ENCODE measurements at regions not wholly inside any gene's neighbourhood (a gene's known extent, or its start where the extent isn't known, plus 50 kb on each side); places are given as distances from the start of the nearest gene placed in this dataset.

GRCh38 chr16:86090461-86091170, 191.7 kb downstream of the IRF8 start:
- no peak overlapping the region for H2AFZ ChIP-seq (ENCODE audit: insufficient read depth, low read depth, low read length, poor library complexity, severe bottlenecking)
- no peaks in the 10 kb centered on the region for H3K79me2 ChIP-seq (ENCODE audit: insufficient read depth, low read length)
- no peaks in the 10 kb centered on the region for H3K36me3 ChIP-seq (replicated peaks in 1 of 2; ENCODE audit: control insufficient read depth in 1 of 2, insufficient read depth in 2 of 2, low read length in 2 of 2)
- TF ChIP-seq, protein P1, sequence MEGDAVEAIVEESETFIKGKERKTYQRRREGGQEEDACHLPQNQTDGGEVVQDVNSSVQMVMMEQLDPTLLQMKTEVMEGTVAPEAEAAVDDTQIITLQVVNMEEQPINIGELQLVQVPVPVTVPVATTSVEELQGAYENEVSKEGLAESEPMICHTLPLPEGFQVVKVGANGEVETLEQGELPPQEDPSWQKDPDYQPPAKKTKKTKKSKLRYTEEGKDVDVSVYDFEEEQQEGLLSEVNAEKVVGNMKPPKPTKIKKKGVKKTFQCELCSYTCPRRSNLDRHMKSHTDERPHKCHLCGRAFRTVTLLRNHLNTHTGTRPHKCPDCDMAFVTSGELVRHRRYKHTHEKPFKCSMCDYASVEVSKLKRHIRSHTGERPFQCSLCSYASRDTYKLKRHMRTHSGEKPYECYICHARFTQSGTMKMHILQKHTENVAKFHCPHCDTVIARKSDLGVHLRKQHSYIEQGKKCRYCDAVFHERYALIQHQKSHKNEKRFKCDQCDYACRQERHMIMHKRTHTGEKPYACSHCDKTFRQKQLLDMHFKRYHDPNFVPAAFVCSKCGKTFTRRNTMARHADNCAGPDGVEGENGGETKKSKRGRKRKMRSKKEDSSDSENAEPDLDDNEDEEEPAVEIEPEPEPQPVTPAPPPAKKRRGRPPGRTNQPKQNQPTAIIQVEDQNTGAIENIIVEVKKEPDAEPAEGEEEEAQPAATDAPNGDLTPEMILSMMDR (IDR thresholded peaks at IDR 0.05), result no peak
- Mint-ChIP-seq H3K27me3 (ENCODE audit: low read depth in 3 of 3) (peaks cover 2 to 8% (median 4%) of the 10 kb centered on the region in 3 donors), H3K4me1 (peaks cover 11% of the 10 kb centered on the region), H3K4me3 (no peak overlapping the region), H3K27ac (peak overlapping the region in 1 of 7 donors; percentile 34), H3K9me3 (peaks cover 0 to 2% (median 0%) of the 10 kb centered on the region in 7 donors), H3K36me3 (no peaks in the 10 kb centered on the region)
- H3K4me3 ChIP-seq (replicated peaks in 1 of 3; ENCODE audit: low read depth in 2 of 3, low read length in 3 of 3), result no peak overlapping the region
- intact Hi-C loops (cut with micrococcal nuclease), result no loop called here
- no peak overlapping the region for H3K4me2 ChIP-seq (replicated peaks; ENCODE audit: extremely low read depth, low read length, poor library complexity, severe bottlenecking)
- peaks cover 3 to 9% of the 10 kb centered on the region in 2 donors for H3K4me1 ChIP-seq (ENCODE audit: control insufficient read depth in 1 of 2, insufficient read depth in 2 of 2, low read length in 2 of 2)
- H3K9ac ChIP-seq (ENCODE audit: insufficient read depth, low read length, poor library complexity, severe bottlenecking), result no peak overlapping the region
- whole genome bisulfite sequencing (ENCODE audit: insufficient coverage), result 93% methylated on average over 6 of the region's 9 CpGs
- no peaks in the 10 kb centered on the region for H3K9me3 ChIP-seq (replicated peaks in 1 of 2; ENCODE audit: control insufficient read depth in 1 of 2, insufficient read depth in 1 of 2, low read length in 2 of 2)
- no peaks in the 10 kb centered on the region for H4K20me1 ChIP-seq (ENCODE audit: insufficient read depth, low read length)
- DNase-seq, result no peak
- H3K27ac ChIP-seq (ENCODE audit: low read depth in 1 of 2, low read length in 2 of 2), result no peak overlapping the region
- H3K27me3 ChIP-seq (ENCODE audit: control insufficient read depth in 2 of 2, insufficient read depth in 2 of 2, low read length in 2 of 2), result no peaks in the 10 kb centered on the region

DNA sequence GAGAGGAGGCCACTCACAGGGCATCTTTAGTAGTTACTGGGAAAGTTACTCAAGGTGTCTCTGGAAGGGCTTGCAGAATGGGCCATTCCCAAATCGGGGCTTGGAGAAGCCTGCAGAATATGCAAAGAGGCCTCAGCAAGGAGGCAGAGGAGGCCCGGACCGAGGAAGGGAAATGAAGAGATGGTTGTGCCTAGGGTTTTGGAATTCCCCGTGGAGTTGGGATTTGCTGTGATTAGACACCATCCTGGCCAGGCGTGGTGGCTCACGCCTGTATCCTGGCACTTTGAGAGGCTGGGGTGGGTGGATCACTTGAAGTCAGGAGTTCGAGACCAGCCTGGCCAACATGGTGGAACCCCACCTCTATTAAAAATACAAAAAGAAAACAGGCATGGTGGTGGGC, 193.0 kb downstream of the IRF8 start:
- intact Hi-C loops (cut with micrococcal nuclease), result no loop called here
- H3K9ac ChIP-seq (ENCODE audit: insufficient read depth, low read length, poor library complexity, severe bottlenecking), result no peak overlapping the region
- 92% methylated on average over 5 of the region's 7 CpGs for WGBS (ENCODE audit: insufficient coverage)
- peaks cover 0 to 3% (median 0%) of the 10 kb centered on the region in 7 donors for H3K9me3 Mint-ChIP-seq
- no peak for DNase-seq
- no peak overlapping the region for H3K27ac ChIP-seq (ENCODE audit: low read depth in 1 of 2, low read length in 2 of 2)
- no peaks in the 10 kb centered on the region for H3K36me3 Mint-ChIP-seq
- no peak overlapping the region for H3K4me3 Mint-ChIP-seq
- H3K79me2 ChIP-seq (ENCODE audit: insufficient read depth, low read length), result no peaks in the 10 kb centered on the region
- H4K20me1 ChIP-seq (ENCODE audit: insufficient read depth, low read length), result no peaks in the 10 kb centered on the region
- TF ChIP-seq, protein P1 (IDR thresholded peaks at IDR 0.05), result no peak
- H2AFZ ChIP-seq (ENCODE audit: insufficient read depth, low read depth, low read length, poor library complexity, severe bottlenecking), result no peak overlapping the region
- no peak overlapping the region for H3K4me3 ChIP-seq (replicated peaks in 1 of 3; ENCODE audit: low read depth in 2 of 3, low read length in 3 of 3)
- no peaks in the 10 kb centered on the region for H3K36me3 ChIP-seq (replicated peaks in 1 of 2; ENCODE audit: control insufficient read depth in 1 of 2, insufficient read depth in 2 of 2, low read length in 2 of 2)
- no peak overlapping the region for H3K27ac Mint-ChIP-seq
- H3K4me1 ChIP-seq (ENCODE audit: control insufficient read depth in 1 of 2, insufficient read depth in 2 of 2, low read length in 2 of 2), result peaks cover 3 to 9% of the 10 kb centered on the region in 2 donors
- peaks cover 11% of the 10 kb centered on the region for H3K4me1 Mint-ChIP-seq
- no peak overlapping the region for H3K4me2 ChIP-seq (replicated peaks; ENCODE audit: extremely low read depth, low read length, poor library complexity, severe bottlenecking)
- no peaks in the 10 kb centered on the region for H3K27me3 ChIP-seq (ENCODE audit: control insufficient read depth in 2 of 2, insufficient read depth in 2 of 2, low read length in 2 of 2)
- no peaks in the 10 kb centered on the region for H3K9me3 ChIP-seq (replicated peaks in 1 of 2; ENCODE audit: control insufficient read depth in 1 of 2, insufficient read depth in 1 of 2, low read length in 2 of 2)
- H3K27me3 Mint-ChIP-seq (ENCODE audit: low read depth in 3 of 3), result peaks cover 2 to 8% (median 4%) of the 10 kb centered on the region in 3 donors
